H1 (cell line): ENCODE measurements at regions not wholly inside any gene's neighbourhood (a gene's known extent, or its start where the extent isn't known, plus 50 kb on each side); places are given as distances from the start of the nearest gene placed in this dataset.

Experiments
- TF ChIP-seq, protein P1 (sequence below): fragments of 300-600 bp; sonication (generic); IDR thresholded peaks from 2 replicates; pipeline ENCODE4 v1.7.1; 2012; ENCODE audit warnings: low read length, moderate library complexity, mild to moderate bottlenecking, inconsistent platforms; ENCODE audit not compliant: insufficient replicate concordance

- TF ChIP-seq, protein P1, sequence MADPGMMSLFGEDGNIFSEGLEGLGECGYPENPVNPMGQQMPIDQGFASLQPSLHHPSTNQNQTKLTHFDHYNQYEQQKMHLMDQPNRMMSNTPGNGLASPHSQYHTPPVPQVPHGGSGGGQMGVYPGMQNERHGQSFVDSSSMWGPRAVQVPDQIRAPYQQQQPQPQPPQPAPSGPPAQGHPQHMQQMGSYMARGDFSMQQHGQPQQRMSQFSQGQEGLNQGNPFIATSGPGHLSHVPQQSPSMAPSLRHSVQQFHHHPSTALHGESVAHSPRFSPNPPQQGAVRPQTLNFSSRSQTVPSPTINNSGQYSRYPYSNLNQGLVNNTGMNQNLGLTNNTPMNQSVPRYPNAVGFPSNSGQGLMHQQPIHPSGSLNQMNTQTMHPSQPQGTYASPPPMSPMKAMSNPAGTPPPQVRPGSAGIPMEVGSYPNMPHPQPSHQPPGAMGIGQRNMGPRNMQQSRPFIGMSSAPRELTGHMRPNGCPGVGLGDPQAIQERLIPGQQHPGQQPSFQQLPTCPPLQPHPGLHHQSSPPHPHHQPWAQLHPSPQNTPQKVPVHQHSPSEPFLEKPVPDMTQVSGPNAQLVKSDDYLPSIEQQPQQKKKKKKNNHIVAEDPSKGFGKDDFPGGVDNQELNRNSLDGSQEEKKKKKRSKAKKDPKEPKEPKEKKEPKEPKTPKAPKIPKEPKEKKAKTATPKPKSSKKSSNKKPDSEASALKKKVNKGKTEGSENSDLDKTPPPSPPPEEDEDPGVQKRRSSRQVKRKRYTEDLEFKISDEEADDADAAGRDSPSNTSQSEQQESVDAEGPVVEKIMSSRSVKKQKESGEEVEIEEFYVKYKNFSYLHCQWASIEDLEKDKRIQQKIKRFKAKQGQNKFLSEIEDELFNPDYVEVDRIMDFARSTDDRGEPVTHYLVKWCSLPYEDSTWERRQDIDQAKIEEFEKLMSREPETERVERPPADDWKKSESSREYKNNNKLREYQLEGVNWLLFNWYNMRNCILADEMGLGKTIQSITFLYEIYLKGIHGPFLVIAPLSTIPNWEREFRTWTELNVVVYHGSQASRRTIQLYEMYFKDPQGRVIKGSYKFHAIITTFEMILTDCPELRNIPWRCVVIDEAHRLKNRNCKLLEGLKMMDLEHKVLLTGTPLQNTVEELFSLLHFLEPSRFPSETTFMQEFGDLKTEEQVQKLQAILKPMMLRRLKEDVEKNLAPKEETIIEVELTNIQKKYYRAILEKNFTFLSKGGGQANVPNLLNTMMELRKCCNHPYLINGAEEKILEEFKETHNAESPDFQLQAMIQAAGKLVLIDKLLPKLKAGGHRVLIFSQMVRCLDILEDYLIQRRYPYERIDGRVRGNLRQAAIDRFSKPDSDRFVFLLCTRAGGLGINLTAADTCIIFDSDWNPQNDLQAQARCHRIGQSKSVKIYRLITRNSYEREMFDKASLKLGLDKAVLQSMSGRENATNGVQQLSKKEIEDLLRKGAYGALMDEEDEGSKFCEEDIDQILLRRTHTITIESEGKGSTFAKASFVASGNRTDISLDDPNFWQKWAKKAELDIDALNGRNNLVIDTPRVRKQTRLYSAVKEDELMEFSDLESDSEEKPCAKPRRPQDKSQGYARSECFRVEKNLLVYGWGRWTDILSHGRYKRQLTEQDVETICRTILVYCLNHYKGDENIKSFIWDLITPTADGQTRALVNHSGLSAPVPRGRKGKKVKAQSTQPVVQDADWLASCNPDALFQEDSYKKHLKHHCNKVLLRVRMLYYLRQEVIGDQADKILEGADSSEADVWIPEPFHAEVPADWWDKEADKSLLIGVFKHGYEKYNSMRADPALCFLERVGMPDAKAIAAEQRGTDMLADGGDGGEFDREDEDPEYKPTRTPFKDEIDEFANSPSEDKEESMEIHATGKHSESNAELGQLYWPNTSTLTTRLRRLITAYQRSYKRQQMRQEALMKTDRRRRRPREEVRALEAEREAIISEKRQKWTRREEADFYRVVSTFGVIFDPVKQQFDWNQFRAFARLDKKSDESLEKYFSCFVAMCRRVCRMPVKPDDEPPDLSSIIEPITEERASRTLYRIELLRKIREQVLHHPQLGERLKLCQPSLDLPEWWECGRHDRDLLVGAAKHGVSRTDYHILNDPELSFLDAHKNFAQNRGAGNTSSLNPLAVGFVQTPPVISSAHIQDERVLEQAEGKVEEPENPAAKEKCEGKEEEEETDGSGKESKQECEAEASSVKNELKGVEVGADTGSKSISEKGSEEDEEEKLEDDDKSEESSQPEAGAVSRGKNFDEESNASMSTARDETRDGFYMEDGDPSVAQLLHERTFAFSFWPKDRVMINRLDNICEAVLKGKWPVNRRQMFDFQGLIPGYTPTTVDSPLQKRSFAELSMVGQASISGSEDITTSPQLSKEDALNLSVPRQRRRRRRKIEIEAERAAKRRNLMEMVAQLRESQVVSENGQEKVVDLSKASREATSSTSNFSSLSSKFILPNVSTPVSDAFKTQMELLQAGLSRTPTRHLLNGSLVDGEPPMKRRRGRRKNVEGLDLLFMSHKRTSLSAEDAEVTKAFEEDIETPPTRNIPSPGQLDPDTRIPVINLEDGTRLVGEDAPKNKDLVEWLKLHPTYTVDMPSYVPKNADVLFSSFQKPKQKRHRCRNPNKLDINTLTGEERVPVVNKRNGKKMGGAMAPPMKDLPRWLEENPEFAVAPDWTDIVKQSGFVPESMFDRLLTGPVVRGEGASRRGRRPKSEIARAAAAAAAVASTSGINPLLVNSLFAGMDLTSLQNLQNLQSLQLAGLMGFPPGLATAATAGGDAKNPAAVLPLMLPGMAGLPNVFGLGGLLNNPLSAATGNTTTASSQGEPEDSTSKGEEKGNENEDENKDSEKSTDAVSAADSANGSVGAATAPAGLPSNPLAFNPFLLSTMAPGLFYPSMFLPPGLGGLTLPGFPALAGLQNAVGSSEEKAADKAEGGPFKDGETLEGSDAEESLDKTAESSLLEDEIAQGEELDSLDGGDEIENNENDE: no peak
- TF ChIP-seq, all 59 proteins: peak for 0
Observed at GRCh38 chrX:110449312-110449711, 90.7 kb downstream of the RTL9 start (continued).
